Muscle of leg (tissue), 3 donors: ENCODE measurements at regions not wholly inside any gene's neighbourhood (a gene's known extent, or its start where the extent isn't known, plus 50 kb on each side); places are given as distances from the start of the nearest gene placed in this dataset.
A peak's percentile ranks its signal among the peaks of the same experiment; 100 is the strongest.
"Not testable (repeated sequence)": the region's sequence is repeated elsewhere in the genome, so short reads cannot be mapped to it uniquely, and the experiment has no call there.

Experiments used
- DNase-seq: peaks from one replicate; pipeline ENCODE4 v3.0.0; 2013
- H3K27ac ChIP-seq: one replicate; pipeline ENCODE4 v1.5.1; 2013; ENCODE audit warnings: mild to moderate bottlenecking, low read length, control low read depth
- H3K27me3 ChIP-seq: one replicate; pipeline ENCODE4 v1.6.1; 2013; ENCODE audit warnings: low read length; ENCODE audit not compliant: control insufficient read depth, insufficient read depth
- H3K36me3 ChIP-seq: one replicate; pipeline ENCODE4 v1.6.1; 2013; ENCODE audit warnings: low read length; ENCODE audit not compliant: control insufficient read depth, insufficient read depth
- H3K4me1 ChIP-seq: one replicate; pipeline ENCODE4 v1.6.1; 2013; ENCODE audit warnings: low read length; ENCODE audit not compliant: control insufficient read depth, insufficient read depth
- H3K4me3 ChIP-seq: one replicate; pipeline ENCODE4 v1.5.1; 2013; ENCODE audit warnings: low read length, control low read depth
- H3K9me3 ChIP-seq: replicated peaks from 2 replicates; pipeline ENCODE4 v1.6.1; 2013; ENCODE audit warnings: low read depth, low read length; ENCODE audit not compliant: control insufficient read depth
- WGBS: methylation state at CpG from one replicate; pipeline ENCODE4 v1.1.5; 2013; ENCODE audit warnings: missing lambda C conversion rate; ENCODE audit not compliant: insufficient coverage; 5-methylcytosine and 5-hydroxymethylcytosine counted together

DNA sequence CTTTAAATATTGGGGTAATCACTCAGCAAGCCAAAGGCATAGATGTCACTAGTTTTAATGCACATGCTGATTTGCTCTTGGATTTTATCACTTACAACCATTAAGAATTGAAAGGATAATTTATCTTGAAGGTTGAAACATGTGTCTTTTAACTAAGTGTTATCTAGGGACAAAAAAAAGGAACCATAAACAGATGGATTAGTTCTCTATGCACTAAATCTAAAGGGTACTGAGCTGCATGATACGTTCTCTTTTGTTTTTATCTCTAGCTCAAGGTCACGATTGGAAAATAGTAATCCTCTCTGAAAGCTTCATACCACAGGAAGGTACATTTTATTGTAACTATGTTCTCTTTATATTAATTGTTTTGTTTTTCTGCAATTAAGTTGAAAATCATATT, 1426.6 kb downstream of the GRIK2 start:
- Histone ChIP-seq H3K4me3 (no peak overlapping the region), H3K36me3 (no peaks in the 10 kb centered on the region), H3K4me1 (no peaks in the 10 kb centered on the region), H3K27ac (no peak overlapping the region), H3K9me3 (no peaks in the 10 kb centered on the region), H3K27me3 (no peaks in the 10 kb centered on the region)
- WGBS: no CpG with 5 or more reads among the region's 2 CpGs
- DNase-seq: no peak

DNA sequence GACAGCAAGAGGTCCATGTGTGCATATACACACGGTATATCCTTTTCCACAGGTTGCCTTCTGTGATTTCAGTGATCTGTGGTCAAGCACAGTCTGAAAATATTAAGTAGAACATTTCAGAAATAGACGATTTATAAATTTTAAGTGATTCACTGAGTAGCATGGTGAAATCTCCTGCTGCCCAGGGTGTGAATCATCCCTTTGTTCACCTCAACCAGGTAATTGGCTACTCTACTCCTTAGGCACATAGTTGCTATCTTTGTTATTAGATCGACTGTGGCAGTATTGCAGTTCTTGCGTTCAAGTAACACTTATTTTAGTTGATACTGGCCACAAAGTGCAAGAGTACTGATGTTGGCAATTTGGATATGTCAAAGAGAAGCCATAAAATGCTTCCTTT, 1421.7 kb downstream of the GRIK2 start:
- Histone ChIP-seq H3K27ac (no peak overlapping the region), H3K36me3 (no peaks in the 10 kb centered on the region), H3K4me1 (no peaks in the 10 kb centered on the region), H3K27me3 (no peaks in the 10 kb centered on the region), H3K4me3 (no peak overlapping the region), H3K9me3 (no peaks in the 10 kb centered on the region)
- DNase-seq: no peak
- no CpG with 5 or more reads among the region's 4 CpGs for WGBS

DNA sequence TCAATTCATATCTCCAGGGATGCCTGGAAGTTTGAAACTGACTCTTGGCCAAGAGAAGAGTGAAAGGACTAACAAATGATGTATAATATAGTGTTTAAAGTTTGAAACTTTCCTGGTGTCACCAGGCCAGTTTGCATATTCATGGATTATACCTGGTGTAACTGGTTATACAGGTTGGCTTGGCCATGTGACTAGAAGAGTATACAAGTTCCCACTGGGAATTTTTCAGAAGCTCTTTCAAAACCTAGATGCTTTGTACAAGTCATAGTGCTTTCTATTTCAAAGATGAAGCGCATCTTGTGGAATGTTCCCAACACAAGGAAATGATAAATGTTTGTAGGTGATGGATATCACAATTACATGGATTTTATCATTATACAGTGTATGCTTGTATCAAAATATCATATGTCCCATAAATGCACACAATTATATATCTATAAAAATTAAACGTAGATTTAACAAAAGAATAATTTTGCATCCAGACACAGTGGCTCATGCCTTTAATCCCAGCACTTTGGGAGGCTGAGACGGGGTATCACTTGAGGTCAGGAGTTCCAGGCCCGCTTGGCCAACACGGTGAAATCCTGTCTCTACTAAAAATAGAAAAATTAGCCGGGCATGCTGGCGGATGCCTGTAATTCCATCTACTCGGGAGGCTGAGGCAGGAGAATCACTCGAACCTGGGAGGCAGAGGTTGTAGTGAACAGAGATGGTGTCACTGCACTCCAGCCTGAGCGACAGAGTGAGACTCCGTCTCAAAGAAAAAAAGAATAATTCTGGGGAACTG, 1420.2 kb downstream of the GRIK2 start:
- Histone ChIP-seq H3K27ac (no peak overlapping the region), H3K27me3 (no peaks in the 10 kb centered on the region), H3K9me3 (no peaks in the 10 kb centered on the region), H3K36me3 (no peaks in the 10 kb centered on the region), H3K4me3 (no peak overlapping the region), H3K4me1 (no peaks in the 10 kb centered on the region)
- DNase-seq: peak; percentile 6
- WGBS: 85% methylated on average over 8 of the region's 11 CpGs

DNA sequence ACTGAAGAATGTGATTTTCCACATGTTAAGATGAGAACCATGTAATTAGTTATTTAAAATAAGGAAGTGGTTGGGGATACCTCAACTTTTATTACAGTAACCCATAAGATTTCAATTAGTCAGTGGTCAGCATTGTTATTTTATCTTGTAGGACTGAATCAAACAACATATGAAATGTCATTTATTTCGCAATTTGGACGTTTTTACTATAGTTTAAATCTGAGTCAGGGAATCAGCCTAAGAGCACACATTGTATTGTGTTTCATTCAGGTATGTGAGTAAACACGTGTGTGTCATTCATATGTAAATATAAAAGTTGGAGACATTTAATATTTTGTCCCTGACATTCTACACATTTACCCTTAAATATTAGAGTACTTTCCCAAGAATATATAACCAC, 1418.7 kb downstream of the GRIK2 start:
- no CpG with 5 or more reads among the region's 3 CpGs for WGBS
- no peaks in the 10 kb centered on the region for H3K9me3 ChIP-seq
- no peak overlapping the region for H3K27ac ChIP-seq
- H3K4me3 ChIP-seq: no peak overlapping the region
- no peaks in the 10 kb centered on the region for H3K36me3 ChIP-seq
- no peaks in the 10 kb centered on the region for H3K27me3 ChIP-seq
- no peaks in the 10 kb centered on the region for H3K4me1 ChIP-seq
- no peak for DNase-seq

DNA sequence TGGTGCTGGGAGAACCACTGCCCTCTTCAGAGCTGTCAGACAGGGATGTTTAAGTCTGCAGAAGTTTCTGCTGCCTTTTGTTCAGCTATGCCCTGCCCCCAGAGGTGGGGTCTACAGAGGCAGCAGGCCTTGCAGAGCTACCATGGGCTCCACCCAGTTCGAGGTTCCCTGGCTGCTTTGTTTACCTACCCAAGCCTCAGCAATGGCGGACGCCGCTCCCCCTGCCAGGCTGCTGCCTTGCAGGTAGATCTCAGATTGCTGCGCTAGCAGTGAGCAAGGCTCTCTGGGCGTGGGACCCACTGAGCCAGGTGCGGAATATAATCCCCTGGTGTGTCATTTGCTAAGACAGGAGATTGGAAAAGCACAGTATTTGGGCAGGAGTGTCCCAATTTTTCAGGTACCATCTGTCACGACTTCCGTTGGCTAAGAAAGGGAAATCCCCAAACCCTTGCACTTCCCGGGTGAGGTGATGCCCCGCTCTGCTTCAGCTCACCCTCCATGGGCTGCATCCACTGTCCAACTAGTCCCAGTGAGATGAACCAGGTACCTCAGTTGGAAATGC, 1415.5 kb downstream of the GRIK2 start:
- not testable (repeated sequence) for H3K4me3 ChIP-seq, H3K36me3 ChIP-seq, H3K4me1 ChIP-seq, H3K9me3 ChIP-seq, H3K27me3 ChIP-seq, DNase-seq, H3K27ac ChIP-seq
- WGBS: 93% methylated on average over 9 of the region's 11 CpGs

DNA sequence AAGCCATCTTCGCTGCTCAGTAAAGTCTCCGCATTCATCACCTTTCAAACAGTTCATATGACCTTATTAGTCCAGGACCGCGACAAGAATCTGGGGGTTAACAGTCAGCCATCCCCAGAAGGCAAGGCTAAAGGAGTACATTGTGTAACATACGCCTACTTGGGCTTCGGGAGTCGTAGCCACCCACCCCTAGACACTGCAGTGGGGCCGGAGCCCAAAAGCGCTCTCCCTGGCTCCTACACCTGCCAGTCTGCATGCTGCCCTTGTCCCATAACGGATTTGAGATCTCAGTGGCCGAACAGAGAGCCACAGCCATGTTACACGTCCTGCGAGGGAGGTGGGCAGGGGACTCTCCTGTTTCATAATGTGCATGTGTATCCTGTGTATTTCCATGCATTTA, 1405.5 kb downstream of the GRIK2 start:
- DNase-seq: no peak
- 50% methylated on average over 4 of the region's 13 CpGs for WGBS
- no peaks in the 10 kb centered on the region for H3K4me1 ChIP-seq

DNA sequence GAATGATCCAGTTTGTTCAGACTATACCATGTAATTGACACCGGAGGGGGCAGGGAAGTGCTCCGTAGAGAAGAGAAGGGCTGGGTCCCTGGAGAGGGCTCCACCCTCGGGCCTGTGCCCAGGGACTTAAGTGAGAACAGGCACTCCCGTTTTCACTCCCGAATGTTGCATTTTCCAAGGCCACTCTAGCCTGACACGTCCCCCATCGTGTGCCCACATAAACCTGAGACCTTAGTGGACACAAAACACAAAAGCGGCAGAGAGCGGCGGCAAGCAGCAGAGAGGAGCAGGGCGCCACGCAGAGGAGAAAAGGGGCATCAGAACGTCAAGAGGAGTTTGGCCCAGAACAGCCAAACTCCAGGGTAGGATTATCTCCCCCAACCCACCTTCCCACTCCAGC, 1405.1 kb downstream of the GRIK2 start:
- H3K27me3 ChIP-seq: no peaks in the 10 kb centered on the region
- H3K4me3 ChIP-seq: no peak overlapping the region
- no peak for DNase-seq
- H3K9me3 ChIP-seq: no peaks in the 10 kb centered on the region
- no peak overlapping the region for H3K27ac ChIP-seq
- H3K4me1 ChIP-seq: no peaks in the 10 kb centered on the region
- WGBS: 12% methylated on average over 11 of the region's 13 CpGs
- no peaks in the 10 kb centered on the region for H3K36me3 ChIP-seq

More for the DNA sequence above, 1405.5 kb downstream of the GRIK2 start:
- no peak overlapping the region for H3K4me3 ChIP-seq
- H3K27me3 ChIP-seq: no peaks in the 10 kb centered on the region
- H3K27ac ChIP-seq: no peak overlapping the region
- no peaks in the 10 kb centered on the region for H3K9me3 ChIP-seq
- no peaks in the 10 kb centered on the region for H3K36me3 ChIP-seq

DNA sequence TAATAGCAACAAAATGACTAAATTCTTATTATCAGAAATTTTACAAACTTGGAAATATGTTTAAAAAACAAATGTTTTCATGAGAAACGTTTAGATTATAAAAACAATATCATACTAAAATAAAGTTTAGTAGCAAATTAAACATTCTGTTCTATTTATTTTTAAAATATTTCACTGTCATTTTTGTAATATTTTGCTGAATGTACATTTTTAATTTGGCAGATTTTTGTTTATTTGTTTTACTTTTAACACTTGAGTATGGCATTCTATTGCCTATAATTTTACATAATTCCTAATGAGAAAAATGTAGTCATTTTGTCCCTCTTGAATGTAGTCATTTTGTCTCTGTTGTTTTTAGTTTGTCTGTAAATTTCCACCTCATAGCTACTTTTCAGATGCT, 1400.2 kb downstream of the GRIK2 start:
- Histone ChIP-seq H3K27ac (no peak overlapping the region), H3K9me3 (no peaks in the 10 kb centered on the region), H3K4me1 (no peaks in the 10 kb centered on the region), H3K4me3 (no peak overlapping the region), H3K36me3 (no peaks in the 10 kb centered on the region), H3K27me3 (no peaks in the 10 kb centered on the region)
- no CpG with 5 or more reads among the region's 1 CpG for WGBS
- no peak for DNase-seq

DNA sequence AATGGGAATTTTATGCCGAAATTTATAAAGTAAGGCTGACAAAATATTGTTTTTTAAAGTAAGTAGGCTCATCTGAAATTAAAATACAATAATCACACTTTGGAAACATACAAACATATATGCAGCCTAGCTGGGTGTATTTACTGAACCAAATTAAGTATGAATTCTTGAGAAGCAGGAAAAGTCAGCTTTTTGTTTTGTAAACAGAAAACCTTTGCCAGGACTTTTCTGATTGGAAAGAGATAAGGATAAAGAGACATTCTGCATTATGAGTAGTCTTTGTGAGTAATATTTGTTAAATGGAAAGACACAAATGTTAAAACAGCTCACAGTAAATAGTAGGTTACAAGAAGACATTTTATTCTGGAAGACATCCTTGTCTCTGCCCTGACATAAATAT, 1380.8 kb downstream of the GRIK2 start:
- H3K27me3 ChIP-seq: no peaks in the 10 kb centered on the region
- no peak overlapping the region for H3K4me3 ChIP-seq
- no peak for DNase-seq
- H3K27ac ChIP-seq: no peak overlapping the region
- WGBS: no CpG with 5 or more reads among the region's 1 CpG
- no peaks in the 10 kb centered on the region for H3K36me3 ChIP-seq
- H3K9me3 ChIP-seq: no peaks in the 10 kb centered on the region
- no peaks in the 10 kb centered on the region for H3K4me1 ChIP-seq

DNA sequence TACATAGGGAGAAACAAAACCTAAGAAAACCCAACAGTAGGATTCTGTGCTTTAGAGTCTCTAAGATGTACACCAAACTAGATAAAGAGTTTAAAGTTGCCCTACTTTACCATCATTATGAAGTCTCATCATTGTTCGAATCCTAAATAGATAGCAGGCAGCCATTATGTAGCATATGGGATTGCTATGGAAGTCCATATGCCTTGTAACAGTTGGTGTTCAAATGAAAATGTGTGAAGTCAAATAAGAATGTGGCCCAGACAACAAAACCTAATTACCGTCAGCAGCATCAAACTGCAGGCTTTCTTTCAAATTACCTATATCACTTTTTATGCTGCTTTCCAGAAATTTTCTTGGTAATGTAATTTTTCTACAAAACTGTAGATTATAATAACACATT, 1380.1 kb downstream of the GRIK2 start:
- Histone ChIP-seq H3K9me3 (peaks cover 2% of the 10 kb centered on the region), H3K4me3 (no peak overlapping the region), H3K4me1 (no peaks in the 10 kb centered on the region), H3K27me3 (no peaks in the 10 kb centered on the region), H3K27ac (no peak overlapping the region), H3K36me3 (no peaks in the 10 kb centered on the region)
- WGBS: no CpG with 5 or more reads among the region's 2 CpGs
- no peak for DNase-seq
